ENCODE measurements at regions not wholly inside any gene's neighbourhood (a gene's known extent, or its start where the extent isn't known, plus 50 kb on each side); places are given as distances from the start of the nearest gene placed in this dataset.
A peak's percentile ranks its signal among the peaks of the same experiment; 100 is the strongest.
"Not testable (repeated sequence)": the region's sequence is repeated elsewhere in the genome, so short reads cannot be mapped to it uniquely, and the experiment has no call there.

- no peak for TF ChIP-seq CTCF (IDR thresholded peaks at IDR 0.05; ENCODE audit: insufficient read depth, low read length)
- no peak overlapping the region for H3K4me3 ChIP-seq (ENCODE audit: low read depth, low read length)
- DNase-seq (ENCODE audit: low read depth) = no peak
Measured at GRCh38 chr14:105993814-105994213, 467.4 kb downstream of the TMEM121 start.

DNA sequence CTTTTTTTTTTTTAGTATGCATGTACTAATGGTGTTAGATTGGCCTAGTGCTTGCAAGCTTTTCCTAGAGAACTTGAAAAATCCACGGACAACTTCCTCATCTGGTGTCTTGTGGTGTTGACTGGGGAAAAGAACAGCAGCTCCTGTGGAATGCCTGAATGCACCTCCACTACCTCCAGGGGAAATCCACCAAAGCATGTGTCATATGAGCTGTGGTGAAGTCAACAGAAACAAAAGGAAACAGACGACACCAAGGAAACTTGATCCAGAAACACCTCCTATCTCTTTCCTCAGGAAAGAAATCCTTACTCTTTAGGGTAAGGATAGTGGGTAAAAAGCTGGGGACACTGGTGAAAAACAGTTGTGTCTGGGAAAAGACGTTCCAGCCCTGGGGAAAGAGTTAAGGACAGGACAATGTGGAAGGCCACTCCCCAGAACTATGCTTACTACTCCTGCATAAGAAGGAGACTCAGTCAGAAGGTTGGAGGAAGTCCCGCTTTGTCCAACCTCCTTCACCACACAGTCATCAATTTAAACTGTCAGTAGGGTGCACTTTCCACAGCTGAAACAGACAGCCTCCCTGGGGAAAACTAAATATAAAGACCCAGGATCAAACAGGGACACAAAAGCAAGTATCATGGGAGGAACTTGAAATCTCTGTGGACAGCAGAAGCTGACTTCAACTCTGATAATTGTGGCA lies 468.8 kb downstream of the TMEM121 start:
- not testable (repeated sequence) for H3K4me3 ChIP-seq (ENCODE audit: low read depth, low read length); DNase-seq (ENCODE audit: low read depth)

DNA sequence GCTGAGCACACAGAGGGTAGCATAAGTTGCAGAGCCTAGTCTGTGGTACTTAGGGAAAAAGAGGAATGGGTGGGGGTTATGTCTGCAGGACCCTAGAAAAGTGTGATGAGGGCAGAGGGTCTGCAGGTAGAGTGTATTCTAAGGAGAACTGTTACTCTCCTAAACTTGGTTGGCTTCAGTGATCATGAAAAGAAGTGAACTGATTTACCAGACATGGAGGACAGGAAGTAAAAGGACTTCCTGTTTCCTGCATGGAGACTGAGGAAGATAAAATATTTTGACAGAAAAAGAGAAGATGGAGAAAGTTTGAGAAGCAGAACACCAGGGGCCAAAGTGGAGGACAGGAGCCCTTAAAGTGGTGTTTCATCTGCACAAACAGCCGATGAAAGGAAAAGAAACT lies 472.2 kb downstream of the TMEM121 start:
- not testable (repeated sequence) for H3K4me3 ChIP-seq (ENCODE audit: low read depth, low read length); DNase-seq (ENCODE audit: low read depth)

DNA sequence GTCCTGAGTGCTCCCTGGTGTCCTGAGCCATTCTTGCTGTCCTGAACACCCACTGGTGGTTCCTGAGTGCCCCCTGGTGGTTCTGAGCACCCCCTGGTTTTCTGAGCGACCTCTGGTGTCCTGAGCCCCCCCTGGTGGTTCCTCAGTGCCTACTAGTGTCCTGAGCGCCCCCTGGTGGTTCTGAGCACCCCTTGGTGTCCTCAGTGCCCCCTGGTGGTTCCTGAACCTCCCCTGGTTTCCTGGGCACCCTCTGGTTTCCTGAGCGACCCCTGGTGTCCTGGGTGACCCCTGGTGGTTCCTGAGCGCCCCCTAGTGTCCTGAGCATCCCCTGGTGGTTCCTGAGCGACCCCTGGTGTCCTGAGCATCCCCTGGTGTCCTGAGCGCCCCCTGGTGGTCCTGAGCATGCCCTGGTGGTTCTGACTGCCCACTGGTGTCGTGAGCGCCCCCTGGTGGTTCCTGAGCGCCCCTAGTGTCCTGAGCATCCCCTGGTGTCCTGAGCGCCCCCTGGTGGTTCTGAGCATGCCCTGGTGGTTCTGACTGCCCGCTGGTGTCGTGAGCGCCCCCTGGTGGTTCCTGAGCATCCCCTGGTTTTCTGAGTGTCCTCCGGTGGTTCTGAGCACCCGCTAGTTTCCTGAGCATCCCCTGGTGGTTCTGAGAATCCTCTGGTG lies 473.1 kb downstream of the TMEM121 start:
- no peak for DNase-seq (ENCODE audit: low read depth)
- H3K4me3 ChIP-seq (ENCODE audit: low read depth, low read length) = no peak overlapping the region
- TF ChIP-seq CTCF (IDR thresholded peaks at IDR 0.05; ENCODE audit: insufficient read depth, low read length) = peak; percentile 36

- not testable (repeated sequence) for DNase-seq (ENCODE audit: low read depth); H3K4me3 ChIP-seq (ENCODE audit: low read depth, low read length)
Measured at GRCh38 chr14:106000029-106000511, 473.7 kb downstream of the TMEM121 start.

GRCh38 chr14:106001277-106001676 lies 474.9 kb downstream of the TMEM121 start:
- not testable (repeated sequence) for DNase-seq (ENCODE audit: low read depth); H3K4me3 ChIP-seq (ENCODE audit: low read depth, low read length)

GRCh38 chr14:106003351-106003750 lies 477.0 kb downstream of the TMEM121 start:
- no peak overlapping the region for H3K4me3 ChIP-seq (ENCODE audit: low read depth, low read length)
- no peak for DNase-seq (ENCODE audit: low read depth)
- no peak for TF ChIP-seq CTCF (IDR thresholded peaks at IDR 0.05; ENCODE audit: insufficient read depth, low read length)

DNA sequence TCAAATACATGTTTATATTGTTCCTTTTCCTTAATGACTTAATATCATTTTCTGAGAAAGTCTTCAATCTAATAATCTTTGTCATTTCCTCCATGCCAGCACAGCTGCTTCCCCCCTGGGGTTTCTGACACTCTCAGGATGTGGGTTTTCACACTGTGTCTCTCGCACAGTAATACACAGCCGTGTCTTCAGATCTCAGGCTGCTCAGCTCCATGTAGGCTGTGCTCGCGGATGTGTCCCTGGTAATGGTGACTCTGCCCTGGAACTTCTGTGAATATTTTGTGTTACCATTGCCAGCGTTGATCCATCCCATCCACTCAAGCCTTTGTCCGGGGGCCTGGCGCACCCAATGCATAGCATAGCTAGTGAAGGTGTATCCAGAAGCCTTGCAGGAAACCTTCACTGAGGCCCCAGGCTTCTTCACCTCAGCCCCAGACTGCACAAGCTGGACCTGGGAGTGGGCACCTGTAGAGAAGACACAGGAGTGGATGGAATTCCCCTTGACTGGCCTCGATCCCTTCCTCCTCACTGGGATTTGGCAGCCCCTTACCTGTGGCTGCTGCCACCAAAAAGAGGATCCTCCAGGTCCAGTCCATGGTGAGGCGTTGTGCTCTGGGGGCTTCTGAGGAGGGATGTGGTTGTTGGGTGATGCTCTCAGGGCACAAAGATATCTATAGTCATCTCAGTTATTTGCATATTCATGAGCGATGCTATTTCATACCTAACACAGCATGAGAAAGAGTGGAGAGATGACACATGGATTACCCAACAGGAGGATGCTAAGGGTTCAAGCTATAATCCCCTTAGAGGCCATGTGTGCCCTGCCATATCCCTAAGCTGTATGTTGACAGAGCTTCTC lies 478.8 kb downstream of the TMEM121 start:
- not testable (repeated sequence) for DNase-seq (ENCODE audit: low read depth); H3K4me3 ChIP-seq (ENCODE audit: low read depth, low read length)

DNA sequence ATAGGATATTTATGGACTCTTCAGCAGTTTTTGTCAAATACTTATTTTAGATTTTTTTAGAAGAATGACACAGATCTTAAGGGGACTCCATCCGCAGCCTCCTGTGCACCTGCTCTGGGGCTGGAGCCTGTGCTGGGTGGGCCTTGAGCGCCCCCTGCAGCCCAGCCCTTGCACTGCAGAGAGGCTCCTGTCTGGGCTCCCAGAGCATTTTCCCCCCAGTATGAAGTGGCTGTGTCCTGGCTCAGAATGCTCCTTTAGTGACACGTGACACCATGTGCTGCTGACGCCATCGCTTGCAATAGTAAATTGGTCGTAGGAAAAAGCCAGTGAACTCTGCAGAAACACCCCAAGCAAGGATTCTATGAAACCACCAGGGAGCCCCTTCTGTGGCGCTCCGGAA lies 479.7 kb downstream of the TMEM121 start:
- DNase-seq (ENCODE audit: low read depth) = not testable (repeated sequence)

DNA sequence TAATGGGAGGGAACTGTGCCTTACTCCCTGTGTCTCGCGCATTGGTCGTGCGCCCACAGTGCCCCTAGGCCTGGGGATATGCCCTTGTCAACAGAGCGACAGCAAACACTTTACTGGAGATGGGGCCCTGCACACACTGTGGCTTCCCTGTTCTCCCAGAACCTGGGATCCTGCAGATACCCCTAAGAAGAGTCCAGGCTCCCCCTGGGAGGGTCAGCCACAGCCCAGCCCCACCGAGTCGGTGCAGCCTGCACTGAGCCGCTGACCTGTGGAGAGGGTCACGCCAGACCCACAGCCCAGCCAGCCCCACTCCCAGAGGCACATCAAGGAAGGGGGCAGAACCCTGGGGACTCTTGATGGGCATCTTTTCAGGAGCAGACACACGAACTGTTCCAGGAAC lies 480.3 kb downstream of the TMEM121 start:
- not testable (repeated sequence) for DNase-seq (ENCODE audit: low read depth); H3K4me3 ChIP-seq (ENCODE audit: low read depth, low read length)

More for the DNA sequence above, 479.7 kb downstream of the TMEM121 start:
- H3K4me3 ChIP-seq (ENCODE audit: low read depth, low read length) = not testable (repeated sequence)
